ENCODE measurements at regions not wholly inside any gene's neighbourhood (a gene's known extent, or its start where the extent isn't known, plus 50 kb on each side); places are given as distances from the start of the nearest gene placed in this dataset.
A peak's percentile ranks its signal among the peaks of the same experiment; 100 is the strongest.

- H4K20me1 ChIP-seq (ENCODE audit: insufficient read depth, low read length), result no peaks in the 10 kb centered on the region
- no peak for ATAC-seq (ENCODE audit: low read depth)
- ChIA-PET POLR2A (ENCODE audit: unreplicated experiment) (no interaction called here), CTCF (no interaction called here)
- WGBS, 2 experiments (ENCODE audit: extremely low coverage in 2 of 2, insufficient read length in 1 of 2), result 90% methylated on average over 2 of the region's 4 CpGs; no CpG with 5 or more reads in 1 of the 2 experiments
- H2BK20ac ChIP-seq (ENCODE audit: low read depth, low read length), result no peak overlapping the region
- 0 out of 2 replicates have a peak overlapping the region, but pooled peaks have one; percentile 16 for H3K14ac ChIP-seq (replicated peaks; ENCODE audit: low read depth, low read length)
- no peak overlapping the region for H3K4me3 ChIP-seq (ENCODE audit: insufficient read depth, low read depth, low read length)
- H2AFZ ChIP-seq (replicated peaks; ENCODE audit: low read length, poor library complexity), result no peak overlapping the region
- no peak overlapping the region for H2AK9ac ChIP-seq (replicated peaks; ENCODE audit: low read depth, low read length, poor library complexity)
- TF ChIP-seq CHD1 (IDR thresholded peaks at IDR 0.05; ENCODE audit: low read depth, low read length), result no peak
- TF ChIP-seq, protein P1, sequence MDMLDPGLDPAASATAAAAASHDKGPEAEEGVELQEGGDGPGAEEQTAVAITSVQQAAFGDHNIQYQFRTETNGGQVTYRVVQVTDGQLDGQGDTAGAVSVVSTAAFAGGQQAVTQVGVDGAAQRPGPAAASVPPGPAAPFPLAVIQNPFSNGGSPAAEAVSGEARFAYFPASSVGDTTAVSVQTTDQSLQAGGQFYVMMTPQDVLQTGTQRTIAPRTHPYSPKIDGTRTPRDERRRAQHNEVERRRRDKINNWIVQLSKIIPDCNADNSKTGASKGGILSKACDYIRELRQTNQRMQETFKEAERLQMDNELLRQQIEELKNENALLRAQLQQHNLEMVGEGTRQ (IDR thresholded peaks at IDR 0.05; ENCODE audit: low read depth, low read length), result no peak
- no peak for TF ChIP-seq MXI1 (IDR thresholded peaks at IDR 0.05; ENCODE audit: borderline replicate concordance, low read depth, low read length)
- TF ChIP-seq NFE2L2 (IDR thresholded peaks at IDR 0.05; ENCODE audit: low read depth, low read length), result no peak
- no peak for TF ChIP-seq SMC3 (IDR thresholded peaks at IDR 0.05; ENCODE audit: low read depth, low read length)
- TF ChIP-seq RAD21 (IDR thresholded peaks at IDR 0.05; ENCODE audit: low read length), result no peak
- TF ChIP-seq FOS (IDR thresholded peaks at IDR 0.05; ENCODE audit: low read depth, low read length), result no peak
- no peak for TF ChIP-seq ELK1 (IDR thresholded peaks at IDR 0.05; ENCODE audit: borderline replicate concordance, low read depth, low read length)
- TF ChIP-seq MAFK (IDR thresholded peaks at IDR 0.05; ENCODE audit: low read depth, low read length), result no peak
- no peak for TF ChIP-seq RCOR1 (IDR thresholded peaks at IDR 0.05; ENCODE audit: insufficient replicate concordance, low read length)
- TF ChIP-seq MAZ (IDR thresholded peaks at IDR 0.05; ENCODE audit: borderline replicate concordance, low read depth, low read length), result no peak
- TF ChIP-seq, protein P2, sequence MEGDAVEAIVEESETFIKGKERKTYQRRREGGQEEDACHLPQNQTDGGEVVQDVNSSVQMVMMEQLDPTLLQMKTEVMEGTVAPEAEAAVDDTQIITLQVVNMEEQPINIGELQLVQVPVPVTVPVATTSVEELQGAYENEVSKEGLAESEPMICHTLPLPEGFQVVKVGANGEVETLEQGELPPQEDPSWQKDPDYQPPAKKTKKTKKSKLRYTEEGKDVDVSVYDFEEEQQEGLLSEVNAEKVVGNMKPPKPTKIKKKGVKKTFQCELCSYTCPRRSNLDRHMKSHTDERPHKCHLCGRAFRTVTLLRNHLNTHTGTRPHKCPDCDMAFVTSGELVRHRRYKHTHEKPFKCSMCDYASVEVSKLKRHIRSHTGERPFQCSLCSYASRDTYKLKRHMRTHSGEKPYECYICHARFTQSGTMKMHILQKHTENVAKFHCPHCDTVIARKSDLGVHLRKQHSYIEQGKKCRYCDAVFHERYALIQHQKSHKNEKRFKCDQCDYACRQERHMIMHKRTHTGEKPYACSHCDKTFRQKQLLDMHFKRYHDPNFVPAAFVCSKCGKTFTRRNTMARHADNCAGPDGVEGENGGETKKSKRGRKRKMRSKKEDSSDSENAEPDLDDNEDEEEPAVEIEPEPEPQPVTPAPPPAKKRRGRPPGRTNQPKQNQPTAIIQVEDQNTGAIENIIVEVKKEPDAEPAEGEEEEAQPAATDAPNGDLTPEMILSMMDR (conservative IDR thresholded peaks at IDR 0.05; ENCODE audit: low read depth, low read length), result no peak
- no peak for TF ChIP-seq RFX5 (IDR thresholded peaks at IDR 0.05; ENCODE audit: low read depth, low read length)
- no peak for TF ChIP-seq CEBPB (IDR thresholded peaks at IDR 0.05; ENCODE audit: low read depth, low read length)
- TF ChIP-seq POLR2A (IDR thresholded peaks at IDR 0.05; ENCODE audit: low read depth, low read length), result no peak
- no peaks in the 10 kb centered on the region for H3K9me1 ChIP-seq (ENCODE audit: insufficient read depth, low read length)
- intact Hi-C loops (cut with micrococcal nuclease) (no loop called here), in situ Hi-C loops (cut with MboI; ENCODE audit: low sequenced_read_pairs) (no loop called here), dilution Hi-C loops (cut with HindIII; ENCODE audit: low sequenced_read_pairs, unreplicated experiment) (no loop called here)
- no peak overlapping the region for H2AK5ac ChIP-seq (ENCODE audit: low read depth, low read length)
- H3K36me3 ChIP-seq (ENCODE audit: control insufficient read depth, insufficient read depth, low read length), result no peaks in the 10 kb centered on the region
- no peak overlapping the region for H4K8ac ChIP-seq (ENCODE audit: low read depth in 2 of 2, low read length in 2 of 2)
- H2BK15ac ChIP-seq (ENCODE audit: low read depth, low read length), result no peak overlapping the region
- no peak overlapping the region for H2BK5ac ChIP-seq (ENCODE audit: low read depth, low read length, poor library complexity, severe bottlenecking)
- no peak overlapping the region for H3K56ac ChIP-seq (ENCODE audit: extremely low read depth, insufficient read depth, low read length)
- H2BK120ac ChIP-seq (ENCODE audit: low read depth, low read length), result peak overlapping the region; percentile 6; the same call in 1 of the 2 replicates
- BruUV-seq (replicated peaks), result no TSS peak
- H3K27me3 ChIP-seq (ENCODE audit: control insufficient read depth, insufficient read depth, low read length), result no peaks in the 10 kb centered on the region
- DNase-seq, result no peak
- H3K23ac ChIP-seq (ENCODE audit: low read depth, low read length), result no peak overlapping the region
- H3K27ac ChIP-seq (ENCODE audit: insufficient read depth, low read length), result no peak overlapping the region
- H4K91ac ChIP-seq (ENCODE audit: insufficient read depth, low read depth, low read length), result no peak overlapping the region
- H3K9ac ChIP-seq (ENCODE audit: low read depth, low read length), result no peak overlapping the region
- H3K4me2 ChIP-seq (ENCODE audit: low read depth, low read length), result no peak overlapping the region
- H3K4ac ChIP-seq (ENCODE audit: low read depth, low read length), result 0 out of 2 replicates have a peak overlapping the region, but pooled peaks have one; percentile 29
- no peak overlapping the region for H4K5ac ChIP-seq (ENCODE audit: low read depth, low read length)
- no peaks in the 10 kb centered on the region for H3K79me1 ChIP-seq (ENCODE audit: low read depth in 1 of 2, low read length in 2 of 2)
- H3K9me3 ChIP-seq (ENCODE audit: control insufficient read depth, insufficient read depth, low read length), result no peaks in the 10 kb centered on the region; the same call in 1 of the 2 replicates
- no peaks in the 10 kb centered on the region for H3K4me1 ChIP-seq (ENCODE audit: control insufficient read depth, insufficient read depth, low read length)
- no peak overlapping the region for H3K18ac ChIP-seq (ENCODE audit: low read depth, low read length)
Observed at GRCh38 chr12:46578190-46578982, 205.8 kb upstream of the SLC38A2 start.

All from IMR-90 (cell line).